ENCODE measurements at regions not wholly inside any gene's neighbourhood (a gene's known extent, or its start where the extent isn't known, plus 50 kb on each side); places are given as distances from the start of the nearest gene placed in this dataset.
"Not testable (repeated sequence)": the region's sequence is repeated elsewhere in the genome, so short reads cannot be mapped to it uniquely, and the experiment has no call there.

GRCh38 chr2:182598626-182599025 lies 117.4 kb upstream of the DNAJC10 start:
- no peak for DNase-seq

- DNase-seq, result no peak
Measured at GRCh38 chr2:182605166-182605565, 110.9 kb upstream of the DNAJC10 start.

GRCh38 chr2:182606728-182607681 lies 109.1 kb upstream of the DNAJC10 start:
- no peak for DNase-seq

- no peak for DNase-seq
Measured at GRCh38 chr2:182608181-182608845, 107.7 kb upstream of the DNAJC10 start.

GRCh38 chr2:182609005-182609404 lies 107.1 kb upstream of the DNAJC10 start:
- DNase-seq, result not testable (repeated sequence)

- no peak for DNase-seq
Measured at GRCh38 chr2:182610231-182610630, 105.8 kb upstream of the DNAJC10 start.

GRCh38 chr2:182611009-182611408 lies 105.0 kb upstream of the DNAJC10 start:
- no peak for DNase-seq

- no peak for DNase-seq
Measured at GRCh38 chr2:182615036-182615435, 101.0 kb upstream of the DNAJC10 start.

- DNase-seq, result no peak
Measured at GRCh38 chr2:182616471-182617393, 99.3 kb upstream of the DNAJC10 start.

- DNase-seq, result no peak
Measured at GRCh38 chr2:182618672-182619079, 97.4 kb upstream of the DNAJC10 start.

GRCh38 chr2:182619276-182619675 lies 96.8 kb upstream of the DNAJC10 start:
- no peak for DNase-seq

- no peak for DNase-seq
Measured at GRCh38 chr2:182621191-182621590, 94.9 kb upstream of the DNAJC10 start.

GRCh38 chr2:182621810-182622209 lies 94.2 kb upstream of the DNAJC10 start:
- no peak for DNase-seq

GRCh38 chr2:182622231-182622630 lies 93.8 kb upstream of the DNAJC10 start:
- no peak for DNase-seq

- no peak for DNase-seq
Measured at GRCh38 chr2:182625814-182626213, 90.2 kb upstream of the DNAJC10 start.

- DNase-seq, result no peak
Measured at GRCh38 chr2:182628916-182629315, 87.1 kb upstream of the DNAJC10 start.

GRCh38 chr2:182630207-182630606 lies 85.8 kb upstream of the DNAJC10 start:
- no peak for DNase-seq

GRCh38 chr2:182631299-182631698 lies 84.8 kb upstream of the DNAJC10 start:
- DNase-seq, result no peak

- no peak for DNase-seq
Measured at GRCh38 chr2:182634386-182634785, 81.7 kb upstream of the DNAJC10 start.

GRCh38 chr2:182636699-182637098 lies 79.4 kb upstream of the DNAJC10 start:
- no peak for DNase-seq

- DNase-seq, result no peak
Measured at GRCh38 chr2:182638667-182639066, 77.4 kb upstream of the DNAJC10 start.

GRCh38 chr2:182639971-182640370 lies 76.1 kb upstream of the DNAJC10 start:
- DNase-seq, result no peak

GRCh38 chr2:182642328-182642727 lies 73.7 kb upstream of the DNAJC10 start:
- DNase-seq, result peak; percentile 34

All from midbrain (tissue), 1 donor.